GM12891 (cell line): ENCODE measurements at regions not wholly inside any gene's neighbourhood (a gene's known extent, or its start where the extent isn't known, plus 50 kb on each side); places are given as distances from the start of the nearest gene placed in this dataset.

Source experiments
- DNase-seq: peaks from one replicate; pipeline ENCODE4 v3.0.0; 2011; ENCODE audit warnings: low spot score; ENCODE audit not compliant: insufficient read length
- FAIRE-seq: peaks from 2 replicates; lab custom pipeline; 2011; peaks lifted over from hg19 to GRCh38; lab: Jason Lieb, UNC
- PAX5 ChIP-seq: IDR thresholded peaks from 2 replicates; pipeline ENCODE4 v1.6.1; 2011; ENCODE audit warnings: low read length, moderate library complexity, mild to moderate bottlenecking; ENCODE audit not compliant: insufficient read depth, severe bottlenecking
- POLR2A ChIP-seq: IDR thresholded peaks from 2 replicates; pipeline ENCODE4 v1.6.1; 2011; ENCODE audit warnings: low read depth, low read length, control low read depth
- POLR2AphosphoS5 ChIP-seq: IDR thresholded peaks from 2 replicates; pipeline ENCODE4 v1.6.1; 2011; ENCODE audit warnings: low read depth, low read length, control low read depth
- POU2F2 ChIP-seq: IDR thresholded peaks from 2 replicates; pipeline ENCODE4 v1.6.1; 2011; ENCODE audit warnings: low read depth, mild to moderate bottlenecking, control low read depth, low read length, moderate library complexity
- SPI1 ChIP-seq: IDR thresholded peaks from 2 replicates; pipeline ENCODE4 v1.6.1; 2011; ENCODE audit warnings: low read depth, low read length, control low read depth
- TAF1 ChIP-seq: IDR thresholded peaks from 2 replicates; pipeline ENCODE4 v1.6.1; 2011; ENCODE audit warnings: low read depth, low read length, control low read depth

GRCh38 chr10:26640391-26640790 is 57.1 kb upstream of the PDSS1 start:
- TF ChIP-seq POU2F2, result no peak
- TF ChIP-seq SPI1, result no peak
- no peak for TF ChIP-seq PAX5
- TF ChIP-seq POLR2AphosphoS5, result no peak
- DNase-seq, result no peak
- FAIRE-seq, result no peak

- TF ChIP-seq POLR2A (no peak), POU2F2 (no peak), SPI1 (no peak), TAF1 (no peak), PAX5 (no peak), POLR2AphosphoS5 (no peak)
- DNase-seq (no peak), FAIRE-seq (no peak)
Measured at GRCh38 chr10:26642896-26643653, 54.4 kb upstream of the PDSS1 start.

GRCh38 chr10:26647602-26648244 is 49.8 kb upstream of the PDSS1 start:
- FAIRE-seq (no peak), DNase-seq (no peak)
- TF ChIP-seq POLR2A, result no peak
- TF ChIP-seq PAX5, result no peak
